ENCODE measurements at regions not wholly inside any gene's neighbourhood (a gene's known extent, or its start where the extent isn't known, plus 50 kb on each side); places are given as distances from the start of the nearest gene placed in this dataset.
A peak's percentile ranks its signal among the peaks of the same experiment; 100 is the strongest.

DNA sequence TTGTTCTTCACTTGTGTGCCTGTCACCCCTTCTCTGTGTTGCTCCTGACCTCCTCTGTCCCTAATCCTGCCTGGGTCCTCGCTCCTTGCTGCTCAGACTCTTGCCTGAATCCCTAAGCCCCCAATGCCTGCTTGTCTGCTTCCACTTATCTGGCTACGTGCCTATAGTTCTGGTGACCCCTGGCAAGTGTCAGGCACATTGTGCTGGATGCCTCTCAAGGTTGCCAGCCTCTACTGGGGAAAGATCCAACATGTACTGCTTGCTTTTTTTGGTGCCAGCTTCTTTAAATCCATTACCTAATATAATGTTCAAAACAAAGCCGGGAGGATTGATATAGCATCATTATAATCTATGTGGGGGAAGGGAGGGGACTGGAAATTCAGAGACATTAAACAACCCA lies 448.0 kb upstream of the CCDC196 start:
- no peak for TF ChIP-seq CTCF (IDR thresholded peaks at IDR 0.05; ENCODE audit: insufficient read depth, low read length)
- DNase-seq (ENCODE audit: low read depth), result no peak
- no peak overlapping the region for H3K4me3 ChIP-seq (ENCODE audit: low read depth, low read length)

GRCh38 chr14:66038618-66039017 lies 447.6 kb upstream of the CCDC196 start:
- H3K4me3 ChIP-seq (ENCODE audit: low read depth, low read length), result no peak overlapping the region
- TF ChIP-seq CTCF (IDR thresholded peaks at IDR 0.05; ENCODE audit: insufficient read depth, low read length), result peak; percentile 54
- peak; percentile 87 for DNase-seq (ENCODE audit: low read depth)

GRCh38 chr14:66039495-66039894 lies 446.7 kb upstream of the CCDC196 start:
- no peak for TF ChIP-seq CTCF (IDR thresholded peaks at IDR 0.05; ENCODE audit: insufficient read depth, low read length)
- no peak overlapping the region for H3K4me3 ChIP-seq (ENCODE audit: low read depth, low read length)
- no peak for DNase-seq (ENCODE audit: low read depth)

GRCh38 chr14:66041582-66041981 lies 444.6 kb upstream of the CCDC196 start:
- no peak for TF ChIP-seq CTCF (IDR thresholded peaks at IDR 0.05; ENCODE audit: insufficient read depth, low read length)
- no peak for DNase-seq (ENCODE audit: low read depth)
- H3K4me3 ChIP-seq (ENCODE audit: low read depth, low read length), result no peak overlapping the region

- TF ChIP-seq CTCF (IDR thresholded peaks at IDR 0.05; ENCODE audit: insufficient read depth, low read length), result no peak
- no peak overlapping the region for H3K4me3 ChIP-seq (ENCODE audit: low read depth, low read length)
- DNase-seq (ENCODE audit: low read depth), result peak; percentile 58
These were observed 442.2 kb upstream of the CCDC196 start for GRCh38 chr14:66043921-66044320.

DNA sequence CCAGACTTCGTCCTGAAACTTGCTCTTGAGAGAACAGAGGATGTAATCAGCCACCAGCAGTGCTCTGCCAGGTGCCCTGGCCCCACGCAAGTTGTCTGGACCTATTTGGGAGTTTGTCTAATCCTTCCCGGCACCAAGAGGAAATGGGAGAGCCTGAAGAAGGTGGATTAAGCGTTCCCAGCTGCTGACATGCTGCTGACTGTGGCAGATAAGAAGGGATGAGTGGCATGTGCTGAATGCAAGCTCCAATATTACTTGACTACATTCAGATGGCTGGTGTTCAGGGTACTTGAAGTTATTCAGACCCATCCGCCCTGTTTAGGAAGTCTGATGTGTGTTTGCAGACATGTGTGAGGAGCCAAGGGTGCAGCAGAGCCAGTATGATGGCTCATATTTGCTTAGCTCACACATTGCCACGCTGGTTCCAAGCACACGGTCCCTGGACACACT lies 440.6 kb upstream of the CCDC196 start:
- DNase-seq (ENCODE audit: low read depth), result peak; percentile 88
- no peak for TF ChIP-seq CTCF (IDR thresholded peaks at IDR 0.05; ENCODE audit: insufficient read depth, low read length)
- H3K4me3 ChIP-seq (ENCODE audit: low read depth, low read length), result no peak overlapping the region

GRCh38 chr14:66046035-66046434 lies 440.1 kb upstream of the CCDC196 start:
- no peak overlapping the region for H3K4me3 ChIP-seq (ENCODE audit: low read depth, low read length)
- TF ChIP-seq CTCF (IDR thresholded peaks at IDR 0.05; ENCODE audit: insufficient read depth, low read length), result no peak
- DNase-seq (ENCODE audit: low read depth), result peak; percentile 68

All from fibroblast of the aortic adventitia (primary cell).